GM12892 (cell line): ENCODE measurements at regions not wholly inside any gene's neighbourhood (a gene's known extent, or its start where the extent isn't known, plus 50 kb on each side); places are given as distances from the start of the nearest gene placed in this dataset.

Experiments used
- POLR2A ChIP-seq: IDR thresholded peaks from 2 replicates; pipeline ENCODE4 v1.6.1; 2011; ENCODE audit warnings: low read depth, low read length, control low read depth
- POLR2AphosphoS5 ChIP-seq: IDR thresholded peaks from 2 replicates; pipeline ENCODE4 v1.6.1; 2011; ENCODE audit warnings: low read depth, low read length, control low read depth
- TAF1 ChIP-seq: IDR thresholded peaks from 2 replicates; pipeline ENCODE4 v1.6.1; 2011; ENCODE audit warnings: low read depth, mild to moderate bottlenecking, control low read depth, low read length, borderline replicate concordance

- TF ChIP-seq POLR2A (no peak), POLR2AphosphoS5 (no peak), TAF1 (no peak)
These were observed 1077.2 kb downstream of the BCL11B start for GRCh38 chr14:98194821-98195220.
